Erythroblast (primary cell): ENCODE measurements at regions not wholly inside any gene's neighbourhood (a gene's known extent, or its start where the extent isn't known, plus 50 kb on each side); places are given as distances from the start of the nearest gene placed in this dataset.

ENCODE experiments used
- GATA1 ChIP-seq: IDR thresholded peaks from 2 replicates; pipeline ENCODE4 v1.6.1; 2011; ENCODE audit warnings: low read depth, mild to moderate bottlenecking, control low read depth, low read length, moderate library complexity
- POLR2A ChIP-seq: IDR thresholded peaks from 2 replicates; pipeline ENCODE4 v1.6.1; 2011; ENCODE audit warnings: mild to moderate bottlenecking, low read length

- TF ChIP-seq POLR2A (no peak), GATA1 (no peak)
Measured at GRCh38 chr3:163556813-163557523, 1521.3 kb downstream of the SI start.
